Lower lobe of right lung (tissue), 2 donors: ENCODE measurements at regions not wholly inside any gene's neighbourhood (a gene's known extent, or its start where the extent isn't known, plus 50 kb on each side); places are given as distances from the start of the nearest gene placed in this dataset.
A peak's percentile ranks its signal among the peaks of the same experiment; 100 is the strongest.

Source experiments
- ATAC-seq, 2 donors: fragments of 200-7000 bp; cut with Tn5 transposase; one replicate each; pipeline ENCODE4 v1.9.1; 2020 to 2022; ENCODE audit warnings: mild to moderate bottlenecking in 2 of 2, moderate library complexity in 2 of 2
- DNase-seq: peaks from one replicate; pipeline ENCODE4 v3.0.0-alpha.2; 2020
- H3K27ac ChIP-seq: fragments of 200-600 bp; one replicate; pipeline ENCODE4 v1.8.0; 2022
- H3K27me3 ChIP-seq: fragments of 200-600 bp; one replicate; pipeline ENCODE4 v1.8.0; 2022; ENCODE audit warnings: low read depth
- H3K36me3 ChIP-seq: fragments of 200-600 bp; one replicate; pipeline ENCODE4 v1.8.0; 2022; ENCODE audit warnings: mild to moderate bottlenecking
- H3K4me1 ChIP-seq: fragments of 200-600 bp; one replicate; pipeline ENCODE4 v1.8.0; 2022
- H3K4me3 ChIP-seq: fragments of 200-600 bp; one replicate; pipeline ENCODE4 v1.8.0; 2022; ENCODE audit warnings: mild to moderate bottlenecking
- H3K9me3 ChIP-seq: fragments of 200-600 bp; one replicate; pipeline ENCODE4 v1.8.0; 2022
- intact Hi-C: fragments of 100-400 bp; cut with DNase I; formaldehyde crosslinking; loops from one replicate; pipeline ENCODE4 v1.11.0; 2022
- TF ChIP-seq, protein P1 (sequence below): fragments of 200-600 bp; IDR thresholded peaks from one replicate; pipeline ENCODE4 v1.8.0; 2022; ENCODE audit warnings: antibody characterized with exemption, mild to moderate bottlenecking
- donor health status: DM: no; HTN: yes; CAD: no; lungs with severe emphysema.

DNA sequence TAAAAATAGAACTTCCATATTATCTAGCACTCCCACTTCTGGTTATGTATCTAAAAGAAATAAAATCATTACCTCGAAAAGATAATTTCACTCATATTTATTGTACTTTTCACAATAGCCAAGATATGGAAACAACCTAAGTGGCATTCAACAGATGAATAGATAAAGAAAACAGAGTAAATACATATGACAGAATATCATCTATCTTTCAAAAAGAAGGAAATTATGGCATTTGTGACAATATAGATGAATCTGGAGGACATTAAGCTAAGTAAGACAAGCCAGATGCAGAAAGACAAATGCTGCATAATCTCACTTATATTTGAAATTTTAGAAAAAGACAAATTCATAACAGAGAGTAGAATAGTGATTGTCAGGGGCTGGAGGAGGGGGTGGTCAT is 590.0 kb upstream of the ANO3 start:
- no peaks in the 10 kb centered on the region for H3K4me1 ChIP-seq
- H3K27ac ChIP-seq, result no peak overlapping the region
- H3K9me3 ChIP-seq, result no peaks in the 10 kb centered on the region
- DNase-seq, result no peak
- H3K27me3 ChIP-seq, result no peaks in the 10 kb centered on the region
- intact Hi-C loops, result no loop called here
- no peak for ATAC-seq
- H3K36me3 ChIP-seq, result no peaks in the 10 kb centered on the region
- TF ChIP-seq, protein P1, sequence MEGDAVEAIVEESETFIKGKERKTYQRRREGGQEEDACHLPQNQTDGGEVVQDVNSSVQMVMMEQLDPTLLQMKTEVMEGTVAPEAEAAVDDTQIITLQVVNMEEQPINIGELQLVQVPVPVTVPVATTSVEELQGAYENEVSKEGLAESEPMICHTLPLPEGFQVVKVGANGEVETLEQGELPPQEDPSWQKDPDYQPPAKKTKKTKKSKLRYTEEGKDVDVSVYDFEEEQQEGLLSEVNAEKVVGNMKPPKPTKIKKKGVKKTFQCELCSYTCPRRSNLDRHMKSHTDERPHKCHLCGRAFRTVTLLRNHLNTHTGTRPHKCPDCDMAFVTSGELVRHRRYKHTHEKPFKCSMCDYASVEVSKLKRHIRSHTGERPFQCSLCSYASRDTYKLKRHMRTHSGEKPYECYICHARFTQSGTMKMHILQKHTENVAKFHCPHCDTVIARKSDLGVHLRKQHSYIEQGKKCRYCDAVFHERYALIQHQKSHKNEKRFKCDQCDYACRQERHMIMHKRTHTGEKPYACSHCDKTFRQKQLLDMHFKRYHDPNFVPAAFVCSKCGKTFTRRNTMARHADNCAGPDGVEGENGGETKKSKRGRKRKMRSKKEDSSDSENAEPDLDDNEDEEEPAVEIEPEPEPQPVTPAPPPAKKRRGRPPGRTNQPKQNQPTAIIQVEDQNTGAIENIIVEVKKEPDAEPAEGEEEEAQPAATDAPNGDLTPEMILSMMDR, result no peak
- no peak overlapping the region for H3K4me3 ChIP-seq

DNA sequence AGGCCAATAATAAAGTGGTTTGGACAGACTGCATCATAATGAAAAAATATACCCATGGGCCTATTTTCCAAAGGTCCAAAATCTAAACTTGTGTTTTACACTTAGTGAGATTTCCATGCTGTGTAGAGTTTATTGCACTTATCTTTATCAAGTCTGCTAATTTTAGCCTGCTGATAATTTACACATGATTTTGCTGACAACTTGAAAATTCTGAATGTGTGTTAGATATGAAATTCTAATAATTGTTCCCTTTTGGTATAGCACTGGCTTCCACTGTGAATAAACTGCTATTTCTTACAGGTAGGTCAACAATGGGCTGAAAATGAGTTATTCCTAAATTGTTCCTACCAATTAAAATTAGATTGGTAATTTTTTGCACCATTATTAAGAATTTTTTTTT is 589.1 kb upstream of the ANO3 start:
- intact Hi-C loops, result no loop called here
- ATAC-seq (no peak), DNase-seq (no peak)
- Histone ChIP-seq H3K36me3 (no peaks in the 10 kb centered on the region), H3K27ac (no peak overlapping the region), H3K4me1 (no peaks in the 10 kb centered on the region), H3K27me3 (no peaks in the 10 kb centered on the region), H3K9me3 (no peaks in the 10 kb centered on the region), H3K4me3 (no peak overlapping the region)
- TF ChIP-seq, protein P1, result no peak

DNA sequence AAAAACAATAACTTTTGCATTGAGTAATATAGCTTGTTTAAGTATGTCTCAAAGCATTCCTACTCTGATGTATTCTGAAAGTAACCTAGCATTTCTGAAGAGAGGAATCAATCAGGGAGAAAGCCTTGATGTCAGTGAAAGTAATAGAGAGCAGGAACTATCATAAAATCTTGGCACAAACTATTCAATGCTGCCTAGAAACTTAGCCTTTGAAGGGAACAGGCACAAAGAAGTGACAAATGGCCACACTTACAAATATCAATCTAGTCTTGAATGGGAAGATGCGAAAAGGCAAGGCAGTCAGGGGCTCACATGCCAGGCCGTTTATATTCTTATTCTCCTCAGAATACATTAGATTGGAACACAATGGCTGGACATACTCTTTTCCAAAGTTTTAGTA is 576.5 kb upstream of the ANO3 start:
- intact Hi-C loops, result no loop called here

DNA sequence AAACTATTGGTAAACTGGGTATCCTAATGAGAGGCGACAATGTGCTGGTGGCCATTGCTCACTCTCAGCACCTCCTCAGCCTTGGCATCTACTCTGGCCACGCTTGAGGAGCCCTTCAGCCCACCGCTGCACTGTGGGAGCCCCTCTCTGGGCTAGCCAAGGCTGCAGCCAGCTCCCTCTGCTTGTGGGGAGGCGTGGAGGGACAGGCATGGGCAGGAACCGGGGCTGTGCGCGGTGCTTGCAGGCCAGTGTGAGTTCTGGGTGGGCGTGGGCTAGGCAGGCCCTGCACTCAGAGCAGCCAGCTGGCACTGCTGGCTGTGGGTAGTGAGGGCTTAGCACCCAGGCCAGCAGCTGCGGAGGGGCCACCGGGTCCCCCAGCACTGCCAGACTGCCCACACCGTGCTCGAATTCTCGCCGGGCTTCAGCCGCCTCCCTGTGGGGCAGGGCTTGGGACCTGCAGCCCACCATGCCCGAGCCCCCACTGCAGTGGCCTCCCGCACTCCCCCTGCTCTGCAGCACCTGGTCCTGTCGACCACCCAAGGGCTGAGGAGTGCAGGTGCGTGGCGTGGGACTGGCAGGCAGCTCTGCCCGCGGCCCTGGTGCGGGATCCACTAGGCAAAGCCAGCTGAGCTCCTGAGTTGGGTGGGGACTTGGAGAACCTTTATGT is 575.9 kb upstream of the ANO3 start:
- Histone ChIP-seq H3K36me3 (no peaks in the 10 kb centered on the region), H3K4me3 (no peak overlapping the region), H3K27ac (no peak overlapping the region), H3K9me3 (no peaks in the 10 kb centered on the region), H3K4me1 (no peaks in the 10 kb centered on the region), H3K27me3 (no peaks in the 10 kb centered on the region)
- TF ChIP-seq, protein P1, result no peak
- DNase-seq, result peak; percentile 25
- peak in 1 of 2 donors; percentile 35 for ATAC-seq
- intact Hi-C loops, result no loop called here

More for the DNA sequence above, 576.5 kb upstream of the ANO3 start:
- TF ChIP-seq, protein P1, result no peak
- H3K9me3 ChIP-seq, result no peaks in the 10 kb centered on the region
- no peak for DNase-seq
- no peaks in the 10 kb centered on the region for H3K27me3 ChIP-seq
- H3K36me3 ChIP-seq, result no peaks in the 10 kb centered on the region
- no peak overlapping the region for H3K27ac ChIP-seq
- no peak for ATAC-seq
- no peaks in the 10 kb centered on the region for H3K4me1 ChIP-seq
- H3K4me3 ChIP-seq, result no peak overlapping the region

DNA sequence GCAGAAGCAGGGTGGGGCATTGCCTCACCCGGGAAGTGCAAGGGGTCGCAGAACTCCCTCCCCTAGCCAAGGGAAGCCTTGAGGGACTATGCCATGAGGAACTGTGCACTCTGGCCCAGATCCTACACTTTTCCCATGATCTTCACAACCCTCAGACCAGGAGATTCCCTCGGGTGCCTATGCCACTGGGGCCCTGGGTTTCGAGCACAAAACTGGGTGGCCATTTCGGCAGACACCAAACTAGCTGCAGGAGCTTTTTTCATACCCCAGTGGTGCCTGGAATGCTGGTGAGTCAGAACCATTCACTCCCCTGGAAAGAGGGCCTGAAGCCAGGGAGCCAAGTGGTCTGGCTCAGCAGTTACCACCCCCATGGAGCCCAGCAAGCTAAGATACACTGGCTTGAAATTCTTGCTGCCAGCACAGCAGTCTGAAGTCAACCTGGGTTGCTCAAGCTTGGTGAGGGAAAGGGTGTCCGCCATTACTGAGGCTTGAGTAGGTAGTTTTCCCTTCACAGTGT is 573.7 kb upstream of the ANO3 start:
- Histone ChIP-seq H3K4me1 (no peaks in the 10 kb centered on the region), H3K9me3 (no peaks in the 10 kb centered on the region), H3K27ac (no peak overlapping the region), H3K4me3 (no peak overlapping the region), H3K27me3 (no peaks in the 10 kb centered on the region), H3K36me3 (no peaks in the 10 kb centered on the region)
- TF ChIP-seq, protein P1, result no peak
- no peak for ATAC-seq
- no peak for DNase-seq
- intact Hi-C loops, result no loop called here
